MV-4-11 (cell line): ENCODE measurements at regions not wholly inside any gene's neighbourhood (a gene's known extent, or its start where the extent isn't known, plus 50 kb on each side); places are given as distances from the start of the nearest gene placed in this dataset.
A peak's percentile ranks its signal among the peaks of the same experiment; 100 is the strongest.

Source experiments
- DNase-seq: peaks from one replicate; lab custom pipeline; 2025; lab: John Stamatoyannopoulos, UW

GRCh38 chr2:59674100-59674499 lies 879.4 kb downstream of the BCL11A start:
- DNase-seq: no peak

DNA sequence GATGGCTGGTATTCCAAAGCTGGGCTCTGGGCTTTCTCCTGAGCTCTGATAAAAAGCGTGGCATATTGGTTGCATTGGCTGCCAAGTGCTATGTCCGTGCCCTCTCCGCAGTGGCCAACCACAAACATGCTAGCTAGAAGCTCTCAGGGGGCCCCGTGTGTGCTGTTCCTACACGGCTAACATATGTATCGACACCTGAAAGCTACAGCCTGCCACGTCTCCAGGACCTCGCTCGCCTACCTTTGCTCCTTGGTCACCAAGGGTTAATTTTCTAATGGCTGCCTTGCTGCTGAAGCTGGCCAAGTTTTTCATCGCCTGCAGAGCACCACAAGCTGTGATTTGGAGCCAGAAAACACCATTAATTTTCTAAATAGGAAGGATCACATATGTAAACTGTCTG lies 888.4 kb downstream of the BCL11A start:
- DNase-seq: no peak

GRCh38 chr2:59662127-59662861 lies 891.2 kb downstream of the BCL11A start:
- no peak for DNase-seq

GRCh38 chr2:59660262-59660661 lies 893.2 kb downstream of the BCL11A start:
- DNase-seq: no peak

- no peak for DNase-seq
Observed at GRCh38 chr2:59658906-59659635, 894.4 kb downstream of the BCL11A start.

- no peak for DNase-seq
Observed at GRCh38 chr2:59655809-59656208, 897.6 kb downstream of the BCL11A start.

- no peak for DNase-seq
Observed at GRCh38 chr2:59654710-59655109, 898.7 kb downstream of the BCL11A start.

DNA sequence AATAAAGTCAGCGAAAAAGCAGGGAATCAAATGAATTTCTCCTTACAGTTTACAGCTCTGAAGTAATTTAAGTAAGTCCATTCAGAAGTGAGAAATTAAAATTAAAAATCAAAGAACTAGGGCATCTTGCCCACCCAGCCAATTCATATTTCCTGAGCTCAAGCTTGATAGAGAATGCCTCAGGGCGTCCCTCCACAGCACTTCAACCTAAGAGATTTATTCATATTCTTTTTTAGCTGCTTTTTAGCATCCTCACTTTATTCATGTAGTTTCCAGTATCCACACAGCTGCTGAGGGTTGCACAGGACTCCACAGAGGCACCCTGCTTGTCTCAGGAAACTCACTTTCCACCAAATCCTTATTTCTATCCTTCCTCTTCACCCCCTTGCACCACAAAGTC lies 900.3 kb downstream of the BCL11A start:
- DNase-seq: no peak

DNA sequence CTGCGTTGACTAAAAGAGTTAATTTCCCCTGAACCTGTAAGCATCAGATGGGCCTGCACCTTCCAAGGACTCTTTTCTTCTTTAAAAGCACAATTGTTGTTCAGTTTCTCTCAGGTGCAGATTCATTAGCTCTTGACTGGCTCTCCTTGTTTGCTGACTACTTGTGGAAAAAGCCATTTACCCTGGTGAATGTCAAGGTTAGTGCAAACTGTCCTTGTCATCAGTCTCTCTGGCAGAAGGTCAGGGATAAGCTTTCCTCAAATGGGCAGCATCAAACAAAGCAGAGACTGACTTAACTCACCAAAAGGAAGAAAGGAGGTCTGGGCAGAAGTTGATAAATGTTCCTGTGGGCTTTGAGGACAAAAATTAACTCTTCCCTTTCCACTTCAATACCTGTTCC lies 922.7 kb downstream of the BCL11A start:
- no peak for DNase-seq

- DNase-seq: no peak
Observed at GRCh38 chr2:59627599-59627998, 925.9 kb downstream of the BCL11A start.

GRCh38 chr2:59622599-59623308 lies 930.7 kb downstream of the BCL11A start:
- no peak for DNase-seq

DNA sequence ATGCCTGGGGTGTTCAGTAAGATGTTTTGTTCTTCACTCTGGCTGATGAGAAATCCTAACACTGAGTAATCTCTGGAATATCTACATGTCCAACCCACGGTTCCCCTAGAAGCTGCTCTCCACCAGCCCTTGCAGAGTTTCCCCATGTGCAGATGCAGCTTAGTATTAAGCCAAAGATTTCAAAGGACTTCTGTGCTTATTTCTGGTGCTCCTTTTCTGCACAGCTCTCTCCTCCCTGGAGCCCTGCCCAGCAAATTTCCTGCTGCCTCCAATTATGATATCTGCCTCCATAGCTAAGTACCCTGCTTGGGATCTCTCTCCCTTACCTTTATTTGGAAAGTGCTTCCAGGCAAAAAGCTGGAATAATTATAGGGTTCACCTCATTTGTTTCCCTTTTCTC lies 949.3 kb downstream of the BCL11A start:
- no peak for DNase-seq

DNA sequence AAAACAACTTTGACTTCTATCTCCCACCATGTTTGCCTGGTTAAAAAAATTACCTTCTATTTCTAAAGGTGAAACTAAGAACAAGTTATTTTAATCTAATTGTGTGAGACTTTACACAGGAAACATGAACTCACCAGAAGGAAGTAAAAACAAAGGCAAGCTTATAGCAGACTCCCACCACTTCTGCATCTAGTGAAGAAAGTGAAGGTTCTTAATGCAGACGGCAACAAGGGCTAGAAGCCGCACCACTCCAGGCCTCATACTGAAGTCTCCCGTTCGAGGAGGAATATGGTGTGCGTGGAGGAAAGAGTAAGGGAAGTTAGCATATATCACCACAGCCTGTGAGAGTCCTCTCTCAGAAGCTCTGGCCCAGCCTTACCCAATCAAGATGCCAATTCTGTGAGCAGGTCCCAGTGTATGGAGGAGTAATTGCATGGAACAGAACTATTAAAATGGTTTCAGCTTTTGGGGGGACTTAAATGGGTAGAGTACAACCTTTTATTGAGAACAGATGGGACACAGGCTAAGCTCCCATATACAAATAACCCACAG lies 958.7 kb downstream of the BCL11A start:
- DNase-seq: peak; percentile 61

DNA sequence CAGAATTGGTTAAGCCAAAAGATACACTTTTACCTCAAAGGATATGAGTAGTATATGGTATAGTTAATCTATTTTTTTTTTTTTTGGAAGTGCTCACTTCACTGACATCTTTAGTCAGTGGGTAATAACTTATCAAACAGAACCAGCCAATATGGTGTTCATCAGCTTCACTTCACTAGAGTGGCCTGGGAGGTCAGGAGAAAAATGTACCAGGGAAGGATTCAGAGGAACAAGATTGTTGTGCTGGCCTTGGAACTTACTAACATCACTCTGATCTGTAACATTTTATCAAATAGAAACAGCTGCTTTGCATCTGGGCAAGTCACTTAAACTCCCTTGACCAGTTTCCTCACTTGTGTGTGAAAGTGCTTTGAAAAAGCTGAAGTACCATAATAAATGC lies 962.7 kb downstream of the BCL11A start:
- DNase-seq: no peak

DNA sequence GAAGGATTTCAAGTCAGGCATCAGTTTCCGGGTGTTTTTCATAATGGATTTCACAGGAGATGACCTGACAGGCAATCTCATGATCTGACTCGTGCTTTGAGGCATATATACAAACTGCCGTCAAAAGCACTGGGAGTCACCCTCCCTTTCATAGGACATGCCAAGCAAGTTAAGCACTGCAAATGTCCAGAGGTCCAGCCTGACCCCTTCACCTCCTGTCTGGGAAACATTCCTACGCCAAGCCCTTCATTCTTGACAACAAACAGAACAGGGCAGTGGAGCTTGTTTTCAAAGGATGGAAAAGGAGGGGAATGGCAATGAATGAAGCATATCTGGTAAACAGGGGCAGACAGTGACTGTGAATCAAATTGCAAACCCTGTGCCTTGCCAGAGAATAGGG lies 963.6 kb downstream of the BCL11A start:
- DNase-seq: no peak

- DNase-seq: no peak
Observed at GRCh38 chr2:59588286-59588685, 965.2 kb downstream of the BCL11A start.

- DNase-seq: no peak
Observed at GRCh38 chr2:59586176-59586575, 967.3 kb downstream of the BCL11A start.

- DNase-seq: no peak
Observed at GRCh38 chr2:59585655-59586054, 967.8 kb downstream of the BCL11A start.

GRCh38 chr2:59584958-59585357 lies 968.5 kb downstream of the BCL11A start:
- no peak for DNase-seq

DNA sequence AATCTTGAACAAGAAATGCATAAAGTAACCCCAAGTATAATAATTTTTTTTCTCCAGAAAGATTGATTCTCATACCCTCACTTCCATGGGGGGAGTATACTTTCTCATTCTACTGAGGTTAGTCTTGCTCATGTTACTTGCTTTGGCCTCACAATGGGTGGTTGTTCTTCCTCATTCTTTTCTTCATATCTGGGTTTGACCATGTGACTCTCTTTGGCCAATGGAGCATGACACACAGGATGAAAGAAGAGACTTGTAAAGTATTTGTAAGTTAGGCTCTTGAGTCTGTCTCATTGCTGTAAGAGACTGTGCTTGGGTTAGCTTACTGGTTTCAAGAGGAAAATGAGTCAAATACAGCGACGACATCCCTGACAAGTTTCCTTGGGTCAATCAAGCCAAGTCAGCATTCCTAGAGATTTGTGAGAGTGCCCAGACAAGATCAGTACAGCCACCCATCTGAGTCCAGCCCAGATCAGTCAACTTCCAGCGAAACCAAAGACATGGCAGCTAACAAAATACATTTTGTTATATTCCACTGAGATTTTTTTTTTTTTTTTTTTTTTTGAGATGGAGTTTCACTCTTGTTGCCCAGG lies 970.2 kb downstream of the BCL11A start:
- peak; percentile 10 for DNase-seq

GRCh38 chr2:59578349-59578748 lies 975.1 kb downstream of the BCL11A start:
- DNase-seq: peak; percentile 29

DNA sequence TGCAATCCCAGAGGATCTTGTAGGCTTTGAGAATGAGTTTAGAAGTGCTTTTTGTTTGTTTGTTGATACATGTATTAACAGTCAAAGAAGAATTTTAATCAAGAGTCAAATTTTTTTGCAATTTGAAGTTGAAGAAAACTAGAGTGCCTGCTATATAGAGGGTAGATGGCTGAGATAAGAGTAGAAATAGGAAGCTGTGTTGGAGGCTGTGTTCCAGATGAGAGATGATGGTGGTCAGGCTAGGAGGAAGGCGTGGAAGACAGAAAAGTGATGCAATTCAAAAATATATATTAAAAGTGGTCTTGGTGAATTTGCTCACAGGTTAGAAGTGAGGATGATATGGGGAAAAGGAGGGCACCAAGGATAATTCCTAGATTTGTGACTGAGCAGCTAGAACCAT lies 978.3 kb downstream of the BCL11A start:
- DNase-seq: no peak
